Osteocyte (in vitro differentiated cells): ENCODE measurements at regions not wholly inside any gene's neighbourhood (a gene's known extent, or its start where the extent isn't known, plus 50 kb on each side); places are given as distances from the start of the nearest gene placed in this dataset.

ENCODE experiments used
- DNase-seq: peaks from one replicate; pipeline ENCODE4 v3.0.0; 2021; ENCODE audit warnings: mixed read lengths; ENCODE audit not compliant: unreplicated experiment; ENCODE audit errors: extremely low spot score
- H3K27ac Mint-ChIP-seq: one replicate; pipeline ENCODE4 v1.8.0; 2021; ENCODE audit warnings: mild to moderate bottlenecking, mixed read lengths; ENCODE audit not compliant: unreplicated experiment
- H3K27me3 Mint-ChIP-seq: one replicate; pipeline ENCODE4 v1.8.0; 2021; ENCODE audit warnings: mixed read lengths; ENCODE audit not compliant: unreplicated experiment
- H3K36me3 Mint-ChIP-seq: one replicate; pipeline ENCODE4 v1.8.0; 2021; ENCODE audit warnings: mixed read lengths; ENCODE audit not compliant: unreplicated experiment
- H3K4me1 Mint-ChIP-seq: one replicate; pipeline ENCODE4 v1.8.0; 2021; ENCODE audit warnings: mixed read lengths; ENCODE audit not compliant: unreplicated experiment
- H3K4me3 Mint-ChIP-seq: one replicate; pipeline ENCODE4 v1.8.0; 2021; ENCODE audit warnings: mild to moderate bottlenecking, moderate library complexity, mixed read lengths; ENCODE audit not compliant: unreplicated experiment
- H3K9me3 Mint-ChIP-seq: one replicate; pipeline ENCODE4 v1.8.0; 2021; ENCODE audit warnings: mixed read lengths; ENCODE audit not compliant: unreplicated experiment
- CTCF ChIP-seq: fragments of 200-600 bp; sonication (generic); IDR thresholded peaks from 2 replicates; pipeline ENCODE4 v1.5.0; 2021; ENCODE audit warnings: antibody characterized with exemption, mild to moderate bottlenecking, moderate library complexity

- H3K4me1 Mint-ChIP-seq: peaks cover 22% of the 10 kb centered on the region
- H3K4me3 Mint-ChIP-seq: no peak overlapping the region
- peaks cover 23% of the 10 kb centered on the region for H3K27me3 Mint-ChIP-seq
- no peak for TF ChIP-seq CTCF
- H3K27ac Mint-ChIP-seq: no peak overlapping the region
- H3K9me3 Mint-ChIP-seq: no peaks in the 10 kb centered on the region
- H3K36me3 Mint-ChIP-seq: no peaks in the 10 kb centered on the region
- no peak for DNase-seq
These were observed 490.6 kb downstream of the CCSER2 start for GRCh38 chr10:84818961-84819360.

DNA sequence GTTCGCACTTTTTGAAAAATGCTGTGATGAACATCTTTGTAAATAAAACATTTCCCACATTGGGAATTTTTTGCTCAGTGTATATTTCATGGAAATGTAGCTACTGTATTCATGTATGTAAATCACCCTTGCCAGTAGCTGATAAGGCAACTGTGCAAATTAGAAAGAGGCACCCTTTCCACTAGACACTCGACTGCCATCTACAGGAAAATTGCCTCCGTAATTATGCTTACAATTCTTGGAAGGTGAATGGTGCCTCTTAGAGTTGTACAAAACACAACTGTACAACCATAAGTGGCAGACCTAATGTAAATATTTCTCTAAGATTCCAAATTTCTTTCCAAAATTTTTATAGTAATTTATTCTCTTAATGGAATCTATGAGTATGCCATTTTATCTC lies 491.7 kb downstream of the CCSER2 start:
- Mint-ChIP-seq H3K4me3 (no peak overlapping the region), H3K4me1 (peaks cover 27% of the 10 kb centered on the region), H3K27me3 (peaks cover 23% of the 10 kb centered on the region), H3K9me3 (no peaks in the 10 kb centered on the region), H3K27ac (no peak overlapping the region), H3K36me3 (no peaks in the 10 kb centered on the region)
- TF ChIP-seq CTCF: peak; percentile 32
- DNase-seq: no peak

DNA sequence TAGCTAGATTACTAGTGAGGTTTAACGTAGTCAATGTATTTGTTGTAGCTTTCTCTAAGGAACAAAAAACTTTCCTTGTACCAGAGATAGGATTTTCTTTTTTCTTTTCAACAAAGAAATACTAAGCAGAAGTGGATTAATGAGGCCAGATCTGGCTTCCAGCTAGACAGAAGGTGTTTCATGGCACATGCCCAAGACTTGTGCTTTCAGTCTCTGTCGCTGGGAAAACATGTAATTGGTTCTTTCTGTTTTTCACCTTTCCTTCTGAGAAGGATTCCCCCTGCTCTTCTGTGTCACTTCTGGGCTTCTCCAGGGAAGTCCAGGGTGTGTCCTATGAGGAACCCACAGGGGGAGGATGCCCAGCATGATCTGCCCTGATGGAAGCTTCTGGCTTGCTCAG lies 492.2 kb downstream of the CCSER2 start:
- H3K4me3 Mint-ChIP-seq: no peak overlapping the region
- no peaks in the 10 kb centered on the region for H3K9me3 Mint-ChIP-seq
- H3K27me3 Mint-ChIP-seq: peaks cover 21% of the 10 kb centered on the region
- no peak overlapping the region for H3K27ac Mint-ChIP-seq
- peaks cover 32% of the 10 kb centered on the region for H3K4me1 Mint-ChIP-seq
- H3K36me3 Mint-ChIP-seq: no peaks in the 10 kb centered on the region
- DNase-seq: no peak
- TF ChIP-seq CTCF: no peak

DNA sequence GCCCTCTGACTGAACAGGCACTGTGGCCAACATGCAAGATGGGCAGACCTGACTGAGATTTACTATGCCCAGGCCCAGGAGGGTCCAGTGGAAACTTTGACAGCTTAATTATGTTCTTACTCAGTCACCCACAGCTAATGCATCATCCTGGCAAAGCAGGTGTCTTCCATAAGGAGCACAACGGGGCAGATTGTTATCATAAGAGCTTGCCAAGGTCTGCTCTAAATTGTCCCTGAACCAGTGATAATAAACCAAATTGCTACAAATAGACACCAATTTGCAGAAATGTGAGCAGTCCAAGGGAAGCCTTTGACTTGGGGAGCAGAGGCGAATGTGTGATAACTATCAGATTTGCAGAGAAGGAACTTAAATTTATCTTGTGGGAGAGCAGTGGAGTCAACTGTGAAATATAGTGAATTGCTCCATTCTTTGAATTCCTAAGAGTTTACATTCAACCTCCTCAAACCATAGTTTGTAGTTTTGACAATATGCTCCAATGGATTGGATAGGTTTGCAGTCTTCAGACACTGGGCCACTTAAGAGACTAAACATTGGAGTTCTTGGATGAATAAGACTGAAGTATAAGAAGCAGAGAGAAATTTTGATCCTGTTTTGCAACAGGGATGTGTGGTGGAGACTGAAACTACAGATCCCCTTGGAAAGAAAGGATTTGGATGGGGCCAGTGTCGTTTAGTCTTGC lies 494.7 kb downstream of the CCSER2 start:
- no peak overlapping the region for H3K4me3 Mint-ChIP-seq
- no peaks in the 10 kb centered on the region for H3K36me3 Mint-ChIP-seq
- DNase-seq: no peak
- peaks cover 49% of the 10 kb centered on the region for H3K4me1 Mint-ChIP-seq
- no peak for TF ChIP-seq CTCF
- no peaks in the 10 kb centered on the region for H3K27me3 Mint-ChIP-seq
- H3K9me3 Mint-ChIP-seq: no peaks in the 10 kb centered on the region
- peak overlapping the region; percentile 8 for H3K27ac Mint-ChIP-seq

GRCh38 chr10:84824525-84824924 lies 496.1 kb downstream of the CCSER2 start:
- H3K27me3 Mint-ChIP-seq: no peaks in the 10 kb centered on the region
- H3K4me3 Mint-ChIP-seq: no peak overlapping the region
- no peak for TF ChIP-seq CTCF
- peaks cover 61% of the 10 kb centered on the region for H3K4me1 Mint-ChIP-seq
- no peak overlapping the region for H3K27ac Mint-ChIP-seq
- H3K36me3 Mint-ChIP-seq: no peaks in the 10 kb centered on the region
- H3K9me3 Mint-ChIP-seq: no peaks in the 10 kb centered on the region
- no peak for DNase-seq
